Erythroblast (primary cell): ENCODE measurements at regions not wholly inside any gene's neighbourhood (a gene's known extent, or its start where the extent isn't known, plus 50 kb on each side); places are given as distances from the start of the nearest gene placed in this dataset.

Experiments used
- GATA1 ChIP-seq: IDR thresholded peaks from 2 replicates; pipeline ENCODE4 v1.6.1; 2011; ENCODE audit warnings: low read depth, mild to moderate bottlenecking, control low read depth, low read length, moderate library complexity
- POLR2A ChIP-seq: IDR thresholded peaks from 2 replicates; pipeline ENCODE4 v1.6.1; 2011; ENCODE audit warnings: mild to moderate bottlenecking, low read length

GRCh38 chr1:96178053-96178452 lies 543.5 kb upstream of the PTBP2 start:
- TF ChIP-seq POLR2A (no peak), GATA1 (no peak)
